H1 (cell line): ENCODE measurements at regions not wholly inside any gene's neighbourhood (a gene's known extent, or its start where the extent isn't known, plus 50 kb on each side); places are given as distances from the start of the nearest gene placed in this dataset.

ENCODE experiments used
- BCL11A ChIP-seq, 2 experiments: IDR thresholded peaks; one replicate each; pipeline ENCODE4 v1.6.1; 2011; ENCODE audit warnings: low read depth in 2 of 2, low read length in 2 of 2, mild to moderate bottlenecking in 2 of 2
- BRCA1 ChIP-seq: IDR thresholded peaks from 2 replicates; pipeline ENCODE4 v1.6.1; 2012; ENCODE audit warnings: low read depth, low read length, improper control_type of control experiment
- CBX8 ChIP-seq: fragments of 300-800, 300-1000 bp; sonication (generic); IDR thresholded peaks from 2 replicates; pipeline ENCODE4 v1.7.1; 2016; ENCODE audit warnings: low read depth, low read length, borderline replicate concordance
- CEBPB ChIP-seq: IDR thresholded peaks from 2 replicates; pipeline ENCODE4 v1.6.1; 2012; ENCODE audit warnings: low read depth, low read length
- CHD1 ChIP-seq: IDR thresholded peaks from 2 replicates; pipeline ENCODE4 v1.6.1; 2012; ENCODE audit warnings: low read depth, low read length, improper control_type of control experiment
- HDAC6 ChIP-seq: IDR thresholded peaks from one replicate; pipeline ENCODE4 v1.7.1; 2012; ENCODE audit warnings: low read depth, mild to moderate bottlenecking, inconsistent platforms, low read length, moderate library complexity
- JUN ChIP-seq: IDR thresholded peaks from 2 replicates; pipeline ENCODE4 v1.6.1; 2011; ENCODE audit warnings: low read depth, mild to moderate bottlenecking, improper control_type of control experiment, low read length
- MAFK ChIP-seq: IDR thresholded peaks from 2 replicates; pipeline ENCODE4 v1.6.1; 2012; ENCODE audit warnings: low read depth, mild to moderate bottlenecking, improper control_type of control experiment, low read length
- NRF1 ChIP-seq: IDR thresholded peaks from 2 replicates; pipeline ENCODE4 v1.6.1; 2011; ENCODE audit warnings: mild to moderate bottlenecking, low read depth, low read length, improper control_type of control experiment
- RAD21 ChIP-seq, 2 experiments: IDR thresholded peaks in 1 of 2; conservative IDR thresholded peaks in 1 of 2; 2 replicates each; pipeline ENCODE4 v1.6.1; 2011; ENCODE audit warnings: low read depth in 2 of 2, low read length in 2 of 2, improper control_type of control experiment in 1 of 2, inconsistent platforms in 1 of 2, mild to moderate bottlenecking in 1 of 2, moderate library complexity in 1 of 2
- SIRT6 ChIP-seq: IDR thresholded peaks from one replicate; pipeline ENCODE4 v1.7.1; 2012; ENCODE audit warnings: low read length, inconsistent platforms
- SRF ChIP-seq: IDR thresholded peaks from 2 replicates; pipeline ENCODE4 v1.6.1; 2011; ENCODE audit warnings: mild to moderate bottlenecking, low read depth, low read length, moderate library complexity
- TAF7 ChIP-seq: optimal IDR thresholded peaks from 2 replicates; pipeline ENCODE3; 2011; ENCODE audit warnings: low read depth, mild to moderate bottlenecking, inconsistent platforms, low read length, moderate library complexity, borderline replicate concordance
- TBP ChIP-seq: IDR thresholded peaks from 2 replicates; pipeline ENCODE4 v1.6.1; 2011; ENCODE audit warnings: low read depth, low read length, improper control_type of control experiment
- ZNF274 ChIP-seq: IDR thresholded peaks from 2 replicates; pipeline ENCODE4 v1.7.0; 2012; ENCODE audit warnings: low read length, borderline replicate concordance; ENCODE audit errors: extremely low read depth
- TF ChIP-seq, protein P1 (sequence below): IDR thresholded peaks from 2 replicates; pipeline ENCODE4 v1.6.1; 2011; ENCODE audit warnings: low read length, improper control_type of control experiment

DNA sequence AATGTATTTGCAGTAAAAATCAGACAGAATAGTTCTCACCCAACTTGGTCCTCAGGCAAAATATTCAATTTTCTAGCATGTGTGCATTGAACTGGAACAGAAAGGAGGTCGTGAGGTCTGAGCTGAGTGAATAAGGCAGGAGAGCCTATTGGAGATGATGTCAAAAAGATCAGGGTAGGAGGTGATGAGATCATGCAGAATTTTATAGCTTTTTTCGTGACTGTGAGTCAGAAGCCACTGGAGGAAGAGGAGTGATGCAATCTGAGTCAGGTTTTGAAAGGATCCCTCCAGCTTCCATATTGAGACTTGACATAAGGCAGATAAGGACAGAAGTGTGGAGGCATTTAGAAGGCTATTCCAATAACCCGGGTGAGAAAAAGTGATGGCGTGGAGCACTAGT is 299.5 kb upstream of the SOX11 start (continued):
- TF ChIP-seq BCL11A (IDR thresholded peaks at IDR 0.05; ENCODE audit: low read depth in 2 of 2, low read length in 2 of 2) = no peak
- TF ChIP-seq, protein P1, sequence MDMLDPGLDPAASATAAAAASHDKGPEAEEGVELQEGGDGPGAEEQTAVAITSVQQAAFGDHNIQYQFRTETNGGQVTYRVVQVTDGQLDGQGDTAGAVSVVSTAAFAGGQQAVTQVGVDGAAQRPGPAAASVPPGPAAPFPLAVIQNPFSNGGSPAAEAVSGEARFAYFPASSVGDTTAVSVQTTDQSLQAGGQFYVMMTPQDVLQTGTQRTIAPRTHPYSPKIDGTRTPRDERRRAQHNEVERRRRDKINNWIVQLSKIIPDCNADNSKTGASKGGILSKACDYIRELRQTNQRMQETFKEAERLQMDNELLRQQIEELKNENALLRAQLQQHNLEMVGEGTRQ = no peak
- TF ChIP-seq CBX8 = no peak
- TF ChIP-seq HDAC6 = no peak
- TF ChIP-seq RAD21 (IDR thresholded peaks at IDR 0.05 in 1 of 2, conservative IDR thresholded peaks at IDR 0.05 in 1 of 2; ENCODE audit: low read depth in 2 of 2, low read length in 2 of 2) = no peak
- TF ChIP-seq SRF = no peak
- no peak for TF ChIP-seq JUN
- no peak for TF ChIP-seq BRCA1
- TF ChIP-seq SIRT6 = no peak
- no peak for TF ChIP-seq TAF7
- TF ChIP-seq ZNF274 = no peak
- TF ChIP-seq TBP = no peak
- TF ChIP-seq CEBPB = no peak
- no peak for TF ChIP-seq CHD1
- TF ChIP-seq NRF1 = no peak
- no peak for TF ChIP-seq MAFK
